ENCODE measurements at regions not wholly inside any gene's neighbourhood (a gene's known extent, or its start where the extent isn't known, plus 50 kb on each side); places are given as distances from the start of the nearest gene placed in this dataset.

GRCh38 chr10:108425283-108425964 is 1260.9 kb upstream of the SORCS1 start (continued):
- TF ChIP-seq HDAC2 (IDR thresholded peaks at IDR 0.05; ENCODE audit: borderline replicate concordance in 1 of 2, low read depth in 2 of 2, low read length in 2 of 2), result no peak
- no peak for TF ChIP-seq SIX5 (IDR thresholded peaks at IDR 0.05; ENCODE audit: low read depth, low read length)
- TF ChIP-seq RNF2 (IDR thresholded peaks at IDR 0.05; ENCODE audit: borderline replicate concordance, low read depth, low read length, missing control alignments, poor library complexity, severe bottlenecking), result no peak
- no peak for TF ChIP-seq JUN (IDR thresholded peaks at IDR 0.05; ENCODE audit: low read depth, low read length)
- no peak for TF ChIP-seq SIRT6 (IDR thresholded peaks at IDR 0.05; ENCODE audit: low read length)
- no peak for TF ChIP-seq TEAD4 (IDR thresholded peaks at IDR 0.05; ENCODE audit: low read depth, low read length)
